ENCODE measurements at regions not wholly inside any gene's neighbourhood (a gene's known extent, or its start where the extent isn't known, plus 50 kb on each side); places are given as distances from the start of the nearest gene placed in this dataset.

DNA sequence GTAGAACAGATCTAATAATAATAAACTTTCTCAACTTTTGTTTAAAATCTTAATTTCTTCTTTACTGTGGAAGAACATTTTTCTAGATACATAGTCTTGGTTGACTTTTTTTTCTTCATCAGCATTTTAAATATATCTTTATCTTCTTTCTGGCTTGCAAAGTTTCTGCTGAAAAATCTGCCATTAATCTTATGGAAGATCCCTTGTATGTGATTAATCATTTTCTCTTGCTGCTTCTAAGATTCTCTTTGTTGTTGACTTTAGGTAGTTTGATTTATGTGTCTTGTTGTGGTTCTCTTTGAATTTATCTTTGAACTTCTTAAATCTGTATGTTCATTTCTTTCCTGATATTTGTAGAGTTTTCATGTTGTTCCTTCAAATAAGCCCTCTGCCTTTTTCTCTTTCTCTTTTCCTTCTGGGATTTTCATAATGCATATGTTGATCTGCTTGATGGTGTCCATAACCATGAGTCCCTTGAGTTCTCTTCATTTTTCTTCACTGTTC, 657.6 kb upstream of the CXADR start:
- Mint-ChIP-seq H3K36me3 (ENCODE audit: insufficient read depth, unreplicated experiment) (no peaks in the 10 kb centered on the region), H3K9me3 (ENCODE audit: unreplicated experiment) (no peaks in the 10 kb centered on the region), H3K27me3 (ENCODE audit: insufficient read depth, unreplicated experiment) (peaks cover 4% of the 10 kb centered on the region), H3K4me3 (ENCODE audit: unreplicated experiment) (no peak overlapping the region), H3K4me1 (ENCODE audit: low read depth, unreplicated experiment) (no peaks in the 10 kb centered on the region), H3K27ac (ENCODE audit: unreplicated experiment) (no peak overlapping the region)
- H3K4me3 ChIP-seq (ENCODE audit: low read depth, low read length): no peak overlapping the region
- intact Hi-C loops (cut with micrococcal nuclease; ENCODE audit: unreplicated experiment): no loop called here
- ChIA-PET CTCF (no interaction called here), POLR2A (no interaction called here)
- no peaks in the 10 kb centered on the region for H3K4me1 ChIP-seq
- BruUV-seq (replicated peaks): no TSS peak
- no peaks in the 10 kb centered on the region for H3K27me3 ChIP-seq (replicated peaks; ENCODE audit: control insufficient read depth, insufficient read depth, low read length)
- DNase-seq: no peak
- TF ChIP-seq, protein P1, sequence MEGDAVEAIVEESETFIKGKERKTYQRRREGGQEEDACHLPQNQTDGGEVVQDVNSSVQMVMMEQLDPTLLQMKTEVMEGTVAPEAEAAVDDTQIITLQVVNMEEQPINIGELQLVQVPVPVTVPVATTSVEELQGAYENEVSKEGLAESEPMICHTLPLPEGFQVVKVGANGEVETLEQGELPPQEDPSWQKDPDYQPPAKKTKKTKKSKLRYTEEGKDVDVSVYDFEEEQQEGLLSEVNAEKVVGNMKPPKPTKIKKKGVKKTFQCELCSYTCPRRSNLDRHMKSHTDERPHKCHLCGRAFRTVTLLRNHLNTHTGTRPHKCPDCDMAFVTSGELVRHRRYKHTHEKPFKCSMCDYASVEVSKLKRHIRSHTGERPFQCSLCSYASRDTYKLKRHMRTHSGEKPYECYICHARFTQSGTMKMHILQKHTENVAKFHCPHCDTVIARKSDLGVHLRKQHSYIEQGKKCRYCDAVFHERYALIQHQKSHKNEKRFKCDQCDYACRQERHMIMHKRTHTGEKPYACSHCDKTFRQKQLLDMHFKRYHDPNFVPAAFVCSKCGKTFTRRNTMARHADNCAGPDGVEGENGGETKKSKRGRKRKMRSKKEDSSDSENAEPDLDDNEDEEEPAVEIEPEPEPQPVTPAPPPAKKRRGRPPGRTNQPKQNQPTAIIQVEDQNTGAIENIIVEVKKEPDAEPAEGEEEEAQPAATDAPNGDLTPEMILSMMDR (IDR thresholded peaks at IDR 0.05; ENCODE audit: insufficient read depth in 1 of 2, low read depth in 1 of 2, low read length in 1 of 2, severe bottlenecking in 1 of 2, unreplicated experiment in 1 of 2): no peak
- no peaks in the 10 kb centered on the region for H3K9me3 ChIP-seq
- H3K36me3 ChIP-seq (ENCODE audit: control insufficient read depth, insufficient read depth, low read length): no peaks in the 10 kb centered on the region

DNA sequence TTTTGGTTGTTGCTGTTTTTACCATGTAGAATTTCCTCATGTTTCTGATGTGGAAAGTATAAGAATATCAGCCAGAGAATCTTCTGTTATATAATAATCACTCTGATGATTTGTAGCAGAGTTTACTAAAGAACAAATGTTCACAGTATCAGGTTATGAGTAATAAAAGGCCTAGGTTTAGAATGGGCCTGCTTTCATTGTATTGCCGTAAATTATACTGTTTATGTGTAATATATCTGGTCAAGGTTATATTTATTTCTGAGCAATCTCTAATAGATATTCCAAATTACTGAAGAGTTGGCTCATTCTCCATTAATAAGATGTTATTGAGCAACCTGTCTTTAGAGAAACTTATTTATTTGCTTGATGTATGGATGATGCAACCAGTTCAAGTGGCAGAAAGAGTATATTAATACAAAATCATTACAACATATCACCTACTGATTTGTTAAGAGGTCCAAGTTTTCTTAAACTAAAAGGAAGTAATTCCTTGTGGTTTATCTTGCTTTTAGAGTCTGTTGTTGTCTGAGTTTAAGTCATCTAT, 649.4 kb upstream of the CXADR start:
- TF ChIP-seq, protein P1 (IDR thresholded peaks at IDR 0.05; ENCODE audit: insufficient read depth in 1 of 2, low read depth in 1 of 2, low read length in 1 of 2, severe bottlenecking in 1 of 2, unreplicated experiment in 1 of 2): no peak
- no peaks in the 10 kb centered on the region for H3K4me1 Mint-ChIP-seq (ENCODE audit: low read depth, unreplicated experiment)
- no peaks in the 10 kb centered on the region for H3K9me3 Mint-ChIP-seq (ENCODE audit: unreplicated experiment)
- POLR2A ChIA-PET: no interaction called here
- H3K27me3 Mint-ChIP-seq (ENCODE audit: insufficient read depth, unreplicated experiment): peaks cover under 1% of the 10 kb centered on the region
- Histone ChIP-seq H3K4me3 (ENCODE audit: low read depth, low read length) (no peak overlapping the region), H3K36me3 (ENCODE audit: control insufficient read depth, insufficient read depth, low read length) (no peaks in the 10 kb centered on the region), H3K27me3 (replicated peaks; ENCODE audit: control insufficient read depth, insufficient read depth, low read length) (no peaks in the 10 kb centered on the region), H3K4me1 (no peaks in the 10 kb centered on the region), H3K9me3 (no peaks in the 10 kb centered on the region)
- no peaks in the 10 kb centered on the region for H3K36me3 Mint-ChIP-seq (ENCODE audit: insufficient read depth, unreplicated experiment)
- no peak overlapping the region for H3K4me3 Mint-ChIP-seq (ENCODE audit: unreplicated experiment)
- no TSS peak for BruUV-seq (replicated peaks)
- H3K27ac Mint-ChIP-seq (ENCODE audit: unreplicated experiment): no peak overlapping the region
- DNase-seq: no peak
- CTCF ChIA-PET: no interaction called here
- intact Hi-C loops (cut with micrococcal nuclease; ENCODE audit: unreplicated experiment): no loop called here

DNA sequence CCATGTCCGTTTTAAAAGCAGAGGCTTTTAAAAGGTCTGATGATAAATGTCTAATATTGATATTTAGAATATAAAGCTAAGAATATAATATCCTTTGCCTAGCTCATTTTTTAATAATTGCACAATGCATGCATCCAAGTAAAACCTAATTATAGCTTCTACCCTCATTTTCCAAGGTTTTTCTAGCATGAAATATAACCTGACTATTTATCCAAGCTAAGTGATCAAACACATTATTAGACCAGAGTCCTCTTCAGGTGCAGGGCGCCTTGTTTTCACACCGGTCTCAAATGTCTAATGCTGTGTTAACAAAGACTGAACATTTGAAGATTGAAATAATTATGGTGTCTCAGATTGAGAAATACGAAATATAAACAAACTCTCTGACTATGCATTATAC, 648.9 kb upstream of the CXADR start:
- no peaks in the 10 kb centered on the region for H3K27me3 Mint-ChIP-seq (ENCODE audit: insufficient read depth, unreplicated experiment)
- POLR2A ChIA-PET: no interaction called here
- CTCF ChIA-PET: no interaction called here
- DNase-seq: no peak
- no peaks in the 10 kb centered on the region for H3K4me1 Mint-ChIP-seq (ENCODE audit: low read depth, unreplicated experiment)
- no TSS peak for BruUV-seq (replicated peaks)
- no peak overlapping the region for H3K27ac Mint-ChIP-seq (ENCODE audit: unreplicated experiment)
- no peak overlapping the region for H3K4me3 Mint-ChIP-seq (ENCODE audit: unreplicated experiment)
- Histone ChIP-seq H3K4me3 (ENCODE audit: low read depth, low read length) (no peak overlapping the region), H3K36me3 (ENCODE audit: control insufficient read depth, insufficient read depth, low read length) (no peaks in the 10 kb centered on the region), H3K9me3 (no peaks in the 10 kb centered on the region), H3K4me1 (no peaks in the 10 kb centered on the region), H3K27me3 (replicated peaks; ENCODE audit: control insufficient read depth, insufficient read depth, low read length) (no peaks in the 10 kb centered on the region)
- intact Hi-C loops (cut with micrococcal nuclease; ENCODE audit: unreplicated experiment): no loop called here
- TF ChIP-seq, protein P1 (IDR thresholded peaks at IDR 0.05; ENCODE audit: insufficient read depth in 1 of 2, low read depth in 1 of 2, low read length in 1 of 2, severe bottlenecking in 1 of 2, unreplicated experiment in 1 of 2): no peak
- H3K36me3 Mint-ChIP-seq (ENCODE audit: insufficient read depth, unreplicated experiment): no peaks in the 10 kb centered on the region
- H3K9me3 Mint-ChIP-seq (ENCODE audit: unreplicated experiment): no peaks in the 10 kb centered on the region
